Inflammatory macrophage treated with lipopolysaccharide for 1 hour (primary cell): ENCODE measurements at regions not wholly inside any gene's neighbourhood (a gene's known extent, or its start where the extent isn't known, plus 50 kb on each side); places are given as distances from the start of the nearest gene placed in this dataset.
A peak's percentile ranks its signal among the peaks of the same experiment; 100 is the strongest.

Source experiments
- DNase-seq, 2 donors: peaks; one replicate each; pipeline ENCODE4 v3.0.0-alpha.2; 2020 to 2022

DNA sequence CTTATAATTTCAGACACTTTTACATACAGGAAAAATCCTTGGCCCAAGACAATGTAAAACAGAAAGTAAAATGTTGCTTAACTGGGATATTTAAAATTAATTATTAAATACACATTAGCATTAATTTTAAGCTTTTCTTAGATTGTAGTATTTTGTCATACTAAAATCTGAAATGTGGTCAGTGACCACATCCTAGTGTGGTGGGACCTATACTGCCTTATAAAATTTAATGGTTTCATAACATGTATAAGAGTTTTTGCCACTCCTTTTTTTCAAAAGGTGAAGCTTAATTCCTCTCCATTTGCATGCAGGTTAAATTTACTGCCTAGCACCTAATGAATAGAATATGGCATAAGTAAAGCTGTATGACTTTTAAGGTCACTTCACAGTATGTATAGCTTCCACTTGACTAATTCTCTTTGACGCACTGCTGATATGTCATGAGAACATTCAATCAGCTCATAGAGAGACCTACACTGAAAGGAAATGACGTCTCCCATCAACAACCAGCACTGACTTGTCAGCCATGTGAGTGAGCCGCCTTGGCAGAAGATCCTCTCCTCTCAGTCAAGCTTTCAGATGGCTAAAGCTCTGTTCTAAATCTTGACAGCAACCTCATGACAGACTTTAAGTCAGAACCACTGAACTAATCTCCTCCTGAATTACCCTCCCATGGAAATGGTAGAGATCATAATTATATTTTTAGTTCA is 847.8 kb downstream of the SI start:
- DNase-seq, result no peak

DNA sequence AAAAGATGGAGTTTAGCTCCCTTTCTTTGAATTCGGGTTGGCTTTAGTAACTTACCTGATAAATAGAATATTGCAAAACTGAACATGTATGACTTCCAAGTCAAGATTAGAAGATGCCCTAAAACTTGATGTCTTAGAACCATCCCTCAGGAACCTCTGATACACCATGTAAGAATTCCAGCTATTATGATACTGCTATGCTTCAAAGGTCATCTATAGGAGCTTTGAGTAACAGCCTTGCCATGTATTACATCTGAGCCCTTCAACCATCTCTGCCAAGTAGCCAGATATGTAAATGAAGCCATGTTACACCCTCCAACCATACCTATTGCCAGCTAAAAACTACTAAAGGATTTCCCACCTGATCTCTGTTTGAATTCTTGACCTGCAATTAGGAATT is 854.2 kb downstream of the SI start:
- no peak for DNase-seq

DNA sequence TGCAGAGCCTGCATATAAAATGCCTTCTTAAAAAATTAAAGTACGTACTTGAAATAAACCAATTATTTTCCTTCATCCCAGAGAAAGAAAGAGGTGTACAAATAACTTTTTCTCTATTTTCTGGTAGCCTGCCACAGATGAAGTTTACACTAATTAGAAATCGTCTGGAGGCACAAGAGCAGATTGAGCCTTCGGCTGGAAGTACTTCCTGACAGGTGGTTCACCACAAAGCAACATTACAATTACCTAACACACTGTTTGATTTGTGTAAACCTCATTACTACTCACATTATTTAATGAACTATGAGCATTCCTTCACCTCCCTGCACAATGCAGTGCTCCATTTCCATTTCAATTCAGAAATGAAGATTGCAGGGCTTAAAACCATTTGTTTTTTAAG is 856.1 kb downstream of the SI start:
- DNase-seq, result no peak

DNA sequence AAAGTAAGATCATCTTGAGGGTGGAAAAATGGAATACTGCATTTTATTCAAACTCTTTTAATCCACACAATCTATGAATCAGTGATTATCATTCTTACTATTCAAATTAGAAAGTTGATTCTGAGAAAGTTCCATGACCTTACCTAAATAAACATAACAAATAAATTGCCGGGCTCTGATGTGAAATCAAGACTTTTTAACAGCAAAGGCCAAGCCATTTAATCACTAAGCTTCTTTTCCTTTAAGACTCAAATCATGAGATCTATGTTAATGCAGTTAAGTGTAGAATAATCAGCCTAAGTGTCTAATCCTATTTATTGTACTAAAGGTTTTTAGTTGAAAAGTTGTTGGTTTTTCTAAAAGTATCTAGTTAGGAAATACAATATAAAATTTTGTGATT is 857.0 kb downstream of the SI start:
- DNase-seq, result no peak

DNA sequence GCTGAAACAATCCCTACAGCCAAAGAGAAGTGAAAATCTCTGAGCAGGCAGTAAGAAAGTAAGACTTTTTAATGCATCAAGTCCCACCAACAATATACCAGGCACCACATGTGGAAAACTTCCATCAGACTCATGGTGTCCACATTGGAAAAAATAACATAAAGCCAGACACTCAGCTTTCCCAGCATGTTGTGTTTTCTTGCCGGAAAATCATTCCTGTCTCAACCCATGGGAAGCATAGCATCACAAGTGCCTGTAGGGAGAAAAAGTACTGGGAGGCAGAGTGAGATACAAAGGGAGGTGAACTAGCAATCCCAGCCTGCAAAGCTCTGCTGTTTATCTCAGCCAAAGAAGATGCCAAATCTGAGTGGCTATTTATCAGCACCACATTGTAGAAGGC is 868.9 kb downstream of the SI start:
- DNase-seq, result no peak

DNA sequence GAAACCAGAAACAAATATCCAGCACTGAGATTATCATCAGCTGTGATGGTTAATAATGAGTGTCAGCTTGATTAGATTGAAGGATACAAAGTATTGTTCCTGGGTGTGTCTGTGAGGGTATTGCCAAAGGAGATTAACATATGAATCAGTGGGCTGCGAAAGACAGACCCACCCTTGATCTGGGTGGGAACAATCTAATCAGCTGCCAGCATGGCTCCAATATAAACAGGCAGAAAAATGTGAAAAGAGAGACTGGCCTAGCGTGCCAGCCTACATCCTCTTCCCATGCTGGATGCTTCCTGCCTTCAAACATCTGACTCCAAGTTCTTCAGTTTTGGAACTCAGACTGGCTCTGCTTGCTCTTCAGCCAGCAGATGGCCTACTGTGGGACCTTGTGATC is 869.5 kb downstream of the SI start:
- no peak for DNase-seq

DNA sequence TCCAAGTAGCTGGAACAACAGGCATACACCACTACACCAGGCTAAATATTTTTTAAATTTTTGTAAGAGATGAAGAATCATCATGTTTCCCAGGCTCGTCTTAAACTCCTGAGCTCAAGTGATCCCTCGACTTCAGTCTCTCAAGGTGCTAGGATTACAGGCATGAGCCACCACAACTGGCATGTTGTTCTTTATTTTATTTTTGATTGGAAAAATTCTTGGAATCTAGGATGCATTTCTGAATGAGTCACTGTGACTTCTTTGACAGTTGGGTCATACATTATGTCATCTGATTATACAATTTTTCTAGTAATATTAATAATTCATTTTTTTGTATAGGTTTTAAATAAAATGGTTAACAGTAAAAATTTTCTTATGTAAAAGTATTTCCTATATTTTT is 870.2 kb downstream of the SI start:
- DNase-seq, result no peak

DNA sequence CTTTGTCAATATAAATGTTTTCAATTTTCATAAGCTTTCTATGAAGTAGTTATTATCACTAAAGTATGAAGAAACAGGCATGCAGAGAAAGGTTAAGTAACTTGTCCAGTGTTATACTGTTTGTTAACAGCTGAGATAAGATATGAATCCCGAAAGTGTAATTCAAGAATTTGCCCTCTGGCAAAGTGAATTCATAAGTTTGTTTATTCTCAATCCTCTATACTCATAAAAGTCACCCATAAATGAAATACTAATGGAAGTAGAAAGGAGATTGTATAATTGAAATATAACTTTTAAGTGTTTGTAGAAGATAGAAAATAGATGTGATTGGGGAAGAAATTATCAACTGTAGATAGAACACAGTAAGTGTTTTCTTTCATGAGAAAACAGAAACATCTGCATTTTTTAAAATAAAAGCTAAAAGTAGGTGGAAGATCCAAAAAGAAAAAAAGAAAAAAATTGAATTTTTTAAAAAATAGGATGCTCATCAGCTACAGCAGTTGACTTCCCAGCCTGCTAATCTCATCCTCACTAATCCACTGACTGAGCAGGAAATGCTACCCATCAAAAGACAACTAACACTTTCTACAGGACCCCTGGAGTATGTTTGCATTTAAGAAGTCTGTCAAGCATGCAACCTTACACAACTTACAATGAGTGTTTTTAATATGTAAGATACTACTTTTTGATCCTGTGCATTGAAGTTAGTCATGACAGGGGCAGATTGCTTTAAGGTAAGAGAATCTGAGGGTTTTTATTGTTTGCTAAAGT is 878.1 kb downstream of the SI start:
- DNase-seq, result no peak

DNA sequence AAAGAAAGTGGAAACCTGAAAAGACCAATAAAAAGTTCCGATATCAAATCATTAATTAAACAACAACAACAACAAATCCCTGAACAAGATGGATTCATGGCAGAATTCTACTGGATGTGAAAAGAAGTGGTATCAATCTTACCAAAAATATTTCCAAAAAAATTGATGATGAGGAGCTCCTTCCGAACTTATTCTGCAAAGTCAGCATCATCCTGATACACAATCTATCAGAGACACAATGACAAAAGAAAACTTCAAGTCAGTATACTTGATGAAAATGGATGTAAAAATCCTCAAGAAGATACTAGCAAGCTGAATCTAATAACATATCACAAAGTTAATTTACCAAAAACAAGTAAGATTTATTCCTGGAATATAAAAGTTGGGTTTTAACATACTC is 881.8 kb downstream of the SI start:
- DNase-seq, result no peak

DNA sequence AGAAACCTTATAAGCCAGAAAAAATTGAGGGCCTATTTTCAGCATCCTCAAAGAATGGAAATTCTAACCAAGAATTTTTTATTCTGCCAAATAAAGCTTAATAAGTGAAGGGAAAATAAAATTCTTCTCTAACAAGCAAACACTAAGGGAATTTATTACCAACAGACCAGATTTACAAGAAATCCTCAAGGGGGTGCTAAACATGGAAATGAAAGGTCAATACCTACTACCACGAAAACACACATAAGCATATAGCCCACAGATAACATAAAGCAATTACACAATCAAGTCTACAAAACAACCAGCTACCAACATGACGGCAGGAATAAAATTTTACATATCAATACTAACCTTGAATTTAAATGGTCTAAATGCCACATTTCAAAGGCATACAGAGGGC is 883.5 kb downstream of the SI start:
- no peak for DNase-seq

DNA sequence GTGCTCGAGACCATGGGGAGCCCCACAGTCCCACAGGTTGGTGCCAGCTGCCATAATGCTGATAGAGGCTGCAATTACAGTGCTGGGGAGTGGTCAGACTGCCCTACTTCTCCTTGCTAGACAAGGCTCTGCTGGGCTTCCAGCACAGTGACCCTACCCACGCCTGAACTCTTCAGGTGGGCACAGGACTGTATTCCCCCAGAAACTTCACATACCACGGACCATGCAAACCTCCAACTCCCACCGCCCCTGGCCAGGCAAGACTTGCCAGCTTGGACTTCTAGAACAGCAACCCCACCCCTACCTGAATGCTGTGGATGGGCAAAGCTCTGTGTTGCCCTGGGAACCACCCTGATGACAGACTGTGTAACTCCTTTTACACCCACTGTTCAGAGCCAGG is 885.3 kb downstream of the SI start:
- no peak for DNase-seq

DNA sequence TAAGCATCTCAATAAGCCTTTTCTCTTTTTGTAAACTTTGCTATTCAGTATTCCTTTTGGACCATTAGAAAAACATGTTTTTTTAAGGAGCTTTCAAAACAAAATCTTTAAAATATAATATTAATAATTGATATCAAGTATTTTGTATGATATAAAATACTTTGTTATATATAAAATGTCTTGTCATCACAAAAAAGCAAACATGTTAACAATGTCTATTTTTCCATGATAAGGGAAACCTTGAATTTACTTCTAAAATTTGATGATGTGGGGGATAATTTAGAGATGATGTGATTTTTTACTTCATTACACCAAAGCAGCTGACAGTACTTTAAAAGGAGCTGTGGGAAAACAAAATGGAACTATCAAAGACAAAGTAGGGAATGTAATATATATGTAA is 887.7 kb downstream of the SI start:
- no peak for DNase-seq

DNA sequence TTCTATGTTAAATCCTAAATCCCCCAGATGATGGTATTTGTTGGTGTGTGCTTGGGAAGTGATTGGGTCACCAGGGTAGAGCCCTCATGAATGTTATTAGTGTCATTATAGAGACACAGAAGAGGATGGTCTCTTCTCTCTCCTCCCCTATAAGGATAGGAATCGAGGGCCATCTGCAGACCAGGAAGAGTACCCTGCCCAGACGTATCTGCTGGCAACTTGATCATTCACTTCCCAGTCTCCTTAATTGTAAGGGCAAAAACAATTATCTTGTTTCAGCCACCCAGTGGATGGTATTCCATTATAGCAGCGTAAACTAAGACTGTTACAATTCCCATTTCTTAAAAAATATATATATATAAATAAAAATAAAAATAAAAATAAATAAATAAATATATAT is 892.2 kb downstream of the SI start:
- DNase-seq, result no peak

DNA sequence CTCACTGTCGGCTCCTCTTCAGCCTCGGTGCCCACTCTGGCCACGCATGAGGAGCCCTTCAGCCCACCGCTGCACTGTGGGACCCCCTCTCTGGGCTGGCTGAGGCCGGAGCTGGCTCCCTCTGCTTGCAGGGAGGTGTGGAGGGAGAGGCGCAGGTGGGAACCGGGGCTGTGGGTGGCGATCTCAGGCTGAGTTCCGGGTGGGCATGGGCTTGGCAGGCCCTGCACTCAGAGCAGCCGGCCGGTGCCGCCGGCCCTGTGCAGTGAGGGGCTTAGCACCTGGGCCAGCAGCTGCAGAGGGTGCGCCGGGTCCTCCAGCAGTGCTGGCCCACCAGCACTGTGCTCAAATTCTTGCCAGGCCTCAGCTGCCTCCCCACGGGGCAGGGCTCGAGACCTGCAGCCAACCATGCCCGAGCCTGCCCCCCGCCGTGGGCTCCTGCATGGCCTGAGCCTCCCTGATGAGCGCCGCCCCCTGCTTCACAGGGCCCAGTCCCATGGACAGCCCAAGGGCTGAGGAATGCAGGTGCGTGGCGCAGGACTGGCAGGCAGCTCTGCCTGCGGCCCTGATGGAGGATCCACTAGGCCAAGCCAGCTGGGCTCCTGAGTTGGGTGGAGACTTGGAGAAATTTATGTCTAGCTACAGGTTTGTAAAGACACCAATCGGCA is 899.1 kb downstream of the SI start:
- no peak for DNase-seq

DNA sequence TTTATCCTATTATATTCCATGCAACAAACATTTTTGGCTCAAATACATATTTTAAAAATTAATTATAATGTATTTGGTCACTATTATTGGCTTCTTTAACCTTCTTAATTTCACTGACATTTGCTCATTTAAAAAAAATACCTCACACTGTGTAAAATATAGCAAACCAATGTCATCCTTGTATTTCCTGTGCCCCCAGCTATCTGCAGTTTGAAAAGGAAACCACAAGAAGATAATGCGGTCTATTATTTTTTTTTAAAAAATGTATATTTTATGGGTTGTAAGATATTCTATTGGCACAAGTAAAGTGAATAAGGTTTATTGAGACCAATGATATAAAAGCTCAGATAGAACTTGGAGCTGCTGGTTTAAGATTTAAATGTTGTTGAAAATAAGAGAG is 904.2 kb downstream of the SI start:
- no peak for DNase-seq

DNA sequence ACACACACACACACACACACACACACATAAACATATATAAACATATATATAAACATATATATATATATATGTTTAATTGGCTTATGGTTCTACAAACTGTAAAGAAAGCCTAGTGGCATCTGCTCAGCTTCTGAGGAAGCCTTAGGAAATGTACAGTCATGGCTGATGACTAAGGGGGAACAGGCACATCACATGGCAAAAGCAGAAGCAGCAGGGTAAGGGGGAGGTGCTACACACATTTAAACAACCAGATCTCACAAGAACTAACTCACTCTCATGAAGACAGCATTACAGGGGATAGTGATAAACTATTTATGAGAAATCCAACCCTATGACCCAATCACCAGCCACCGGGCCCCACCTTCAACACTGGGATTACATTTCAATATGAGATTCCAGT is 922.9 kb downstream of the SI start:
- DNase-seq, result peak; percentile 8 to 39

DNA sequence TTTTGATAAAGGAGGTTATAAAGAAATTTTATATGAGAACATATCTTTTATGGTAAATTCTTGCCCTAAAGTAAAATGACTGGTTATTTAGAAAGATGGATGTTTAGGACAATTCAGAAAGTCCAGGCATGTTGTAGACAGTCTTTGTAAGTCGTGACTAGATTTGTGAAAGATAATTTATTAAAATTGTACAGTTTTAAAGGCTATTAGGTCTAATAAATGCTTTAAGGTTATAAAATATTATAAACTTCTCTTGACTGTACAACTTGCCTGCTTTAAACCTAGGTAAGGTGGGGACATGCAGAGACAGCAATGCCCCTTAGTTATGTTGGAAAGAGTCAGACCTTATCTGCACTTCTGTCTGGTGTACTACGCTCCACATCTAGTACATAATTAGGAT is 933.5 kb downstream of the SI start:
- no peak for DNase-seq

DNA sequence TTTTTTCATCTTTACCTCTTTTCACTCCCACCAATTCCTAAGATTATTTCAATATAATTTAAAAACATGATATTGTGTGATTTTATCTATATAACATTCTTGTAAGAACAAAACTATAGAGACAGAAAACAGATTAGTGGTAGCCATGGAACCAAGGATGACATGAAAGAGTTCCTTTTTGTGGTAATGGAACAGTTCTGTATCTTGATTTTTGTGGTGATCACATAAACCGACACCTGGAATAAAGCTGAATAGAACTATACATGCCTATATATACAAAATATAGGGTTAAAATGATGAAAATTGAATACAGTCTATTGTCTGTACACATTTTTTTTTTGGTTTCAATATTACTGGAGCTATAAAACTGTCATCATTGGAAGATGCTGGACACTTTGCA is 945.4 kb downstream of the SI start:
- no peak for DNase-seq

DNA sequence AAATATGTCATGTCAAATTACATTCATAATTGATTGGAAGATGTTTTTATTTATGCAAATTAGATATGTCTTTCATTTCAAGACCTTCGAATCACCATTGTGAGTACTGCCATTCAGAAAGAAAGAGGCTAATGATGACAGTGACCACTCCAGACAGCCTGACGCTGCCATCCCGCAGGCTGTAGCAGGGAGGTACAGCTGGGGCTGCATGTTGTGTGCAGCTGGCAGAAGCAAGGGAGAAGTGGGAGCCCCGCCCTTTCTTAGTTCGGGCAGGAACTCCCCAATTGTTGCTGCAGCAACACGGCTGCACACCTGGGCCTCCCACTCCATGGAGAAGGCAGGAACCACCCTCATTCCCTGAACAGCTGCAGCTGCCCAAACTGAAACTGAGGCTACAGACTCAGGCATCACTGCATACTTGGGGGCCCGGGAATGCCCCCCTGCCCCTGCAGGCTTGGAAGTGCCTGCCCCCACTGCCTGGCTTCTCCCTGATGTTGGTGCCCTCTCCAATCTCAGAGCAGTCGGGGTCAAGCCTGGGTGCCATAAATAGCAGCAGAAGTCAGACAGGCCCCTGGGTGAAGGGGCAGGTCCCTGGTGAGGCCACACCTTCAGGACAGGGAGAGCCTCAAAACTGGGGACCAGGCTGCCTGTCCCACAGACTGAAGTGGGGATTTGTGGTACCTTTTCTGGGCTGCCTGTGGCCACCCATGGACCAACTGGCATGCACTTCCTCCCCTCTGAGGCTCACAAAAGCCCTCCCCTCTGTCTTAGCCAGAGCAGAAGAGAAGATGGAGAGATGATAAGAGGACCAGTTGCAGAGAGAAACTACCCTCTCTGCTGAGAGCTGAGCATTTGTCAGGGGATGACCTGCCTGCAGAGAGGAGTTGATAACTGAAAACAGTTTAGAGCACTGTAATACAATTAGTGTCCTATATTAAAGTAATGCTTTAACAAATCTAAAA is 964.6 kb downstream of the SI start:
- no peak for DNase-seq

DNA sequence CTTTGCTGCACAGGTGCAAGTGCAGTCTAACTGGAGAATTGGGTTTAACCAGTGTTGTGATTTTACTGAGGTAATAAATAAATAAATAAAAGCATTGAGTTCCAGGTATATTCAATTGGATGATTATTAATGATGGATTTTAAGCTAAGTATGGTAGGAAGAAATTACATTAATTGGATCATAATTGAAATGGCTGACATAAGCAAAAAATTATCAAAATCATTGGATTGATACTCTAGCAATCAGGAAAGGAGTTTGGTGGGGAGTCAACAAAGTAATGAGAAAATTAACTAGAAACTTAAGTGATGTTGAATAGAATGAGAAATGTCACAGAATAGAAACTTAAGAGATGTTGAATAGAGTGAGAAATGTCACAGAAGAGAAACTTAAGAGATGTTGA is 981.9 kb downstream of the SI start:
- DNase-seq, result no peak

DNA sequence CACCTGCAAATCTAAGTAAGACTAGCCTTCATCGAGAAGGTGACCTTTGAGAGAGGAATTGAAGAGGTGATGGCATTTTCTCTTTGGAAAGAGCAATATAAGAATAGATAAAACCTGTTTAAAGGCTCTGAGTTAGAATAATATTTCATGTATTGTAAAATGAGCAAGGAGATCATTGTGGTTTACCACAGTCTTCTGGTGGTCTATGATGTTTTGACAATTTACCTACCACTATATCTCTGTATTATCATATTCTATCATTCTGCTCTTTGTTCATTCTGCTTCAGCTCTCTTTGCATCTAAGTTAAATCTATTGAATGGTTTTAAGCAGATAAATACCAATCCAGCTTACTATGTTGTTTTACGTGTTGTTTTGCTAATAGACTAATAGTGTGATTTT is 982.3 kb downstream of the SI start:
- no peak for DNase-seq

DNA sequence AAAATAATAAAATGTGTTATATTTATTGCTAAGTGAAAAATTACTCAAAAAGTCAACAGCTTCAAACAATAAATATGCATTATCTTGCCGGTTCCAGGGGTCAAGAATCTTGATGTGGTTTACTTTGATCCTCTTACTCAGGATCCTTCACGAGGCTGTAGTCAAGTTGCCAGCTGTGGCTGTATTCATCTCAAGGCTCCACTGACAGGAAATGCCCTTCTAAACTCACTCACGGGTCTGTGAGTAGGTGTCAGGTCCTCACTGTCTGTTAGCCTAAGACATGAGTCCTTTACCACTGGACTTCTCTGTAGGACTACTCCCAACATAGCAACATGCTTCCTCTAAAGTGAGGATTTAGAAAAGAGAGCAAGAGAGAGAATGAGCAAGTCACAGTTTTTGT is 983.0 kb downstream of the SI start:
- no peak for DNase-seq

DNA sequence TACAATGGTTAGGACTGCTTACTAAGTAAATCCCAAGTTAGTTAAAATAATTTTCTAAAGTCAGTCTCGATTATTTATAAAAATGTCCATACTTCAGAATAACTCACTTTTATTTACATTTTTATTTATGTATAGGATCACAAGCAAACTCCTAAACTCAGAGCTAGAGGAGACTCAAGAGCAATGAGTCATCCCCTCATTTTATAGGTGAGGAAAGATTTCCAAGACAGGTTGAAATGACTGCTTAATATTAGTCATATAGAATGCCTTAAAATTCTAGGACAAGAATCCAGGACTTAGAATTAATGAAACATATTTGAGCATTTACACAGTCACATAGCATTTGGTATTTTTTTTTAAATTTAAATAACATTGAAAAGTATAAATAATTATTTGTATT is 983.8 kb downstream of the SI start:
- DNase-seq, result no peak
